ENCODE measurements at regions not wholly inside any gene's neighbourhood (a gene's known extent, or its start where the extent isn't known, plus 50 kb on each side); places are given as distances from the start of the nearest gene placed in this dataset.

DNA sequence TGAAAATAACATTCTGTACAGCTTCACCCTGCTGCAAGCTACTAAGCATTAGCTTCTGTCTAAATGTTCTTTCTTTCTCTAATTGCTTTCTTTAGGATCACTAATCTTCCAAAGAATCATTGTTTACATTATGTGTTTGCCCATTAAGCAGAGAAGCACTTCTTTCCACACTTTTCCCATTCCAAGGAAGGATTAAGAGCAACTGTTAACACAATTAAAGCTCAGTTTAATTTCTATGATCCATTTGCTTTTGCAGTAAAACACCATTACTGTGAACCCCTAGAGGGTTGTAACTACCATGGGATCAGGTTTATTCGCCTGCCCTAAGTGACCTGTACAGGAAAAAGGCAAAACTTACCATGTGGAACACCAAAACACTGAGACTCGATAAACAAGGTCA lies 125.8 kb upstream of the ZNF385D start:
- ChIA-PET POLR2A (no interaction called here), CTCF (no interaction called here)
- WGBS (ENCODE audit: missing lambda C conversion rate) = 3% methylated on average over 2 of the region's 2 CpGs
- no peak for ATAC-seq
- Histone ChIP-seq H3K4me3 (no peak overlapping the region), H3K27ac (no peak overlapping the region), H3K4me1 (no peaks in the 10 kb centered on the region), H3K4me2 (no peak overlapping the region), H3K9me3 (no peaks in the 10 kb centered on the region)
- FAIRE-seq = no peak
- no peak for TF ChIP-seq TP53 (CRISPR knock-in tag; IDR thresholded peaks at IDR 0.05)
- no peak for TF ChIP-seq ESRRA (IDR thresholded peaks at IDR 0.05; ENCODE audit: borderline replicate concordance, low read length)
- TF ChIP-seq HOXB5 (CRISPR knock-in tag; IDR thresholded peaks at IDR 0.05) = no peak
- no peak for TF ChIP-seq EHMT2 (IDR thresholded peaks at IDR 0.05; ENCODE audit: low read depth)
- no peak for TF ChIP-seq RNF2 (IDR thresholded peaks at IDR 0.05; ENCODE audit: borderline replicate concordance, low read depth)
- no peak for TF ChIP-seq JUN (IDR thresholded peaks at IDR 0.05)
- TF ChIP-seq ZC3H11A (IDR thresholded peaks at IDR 0.05) = no peak
- TF ChIP-seq, protein P1, sequence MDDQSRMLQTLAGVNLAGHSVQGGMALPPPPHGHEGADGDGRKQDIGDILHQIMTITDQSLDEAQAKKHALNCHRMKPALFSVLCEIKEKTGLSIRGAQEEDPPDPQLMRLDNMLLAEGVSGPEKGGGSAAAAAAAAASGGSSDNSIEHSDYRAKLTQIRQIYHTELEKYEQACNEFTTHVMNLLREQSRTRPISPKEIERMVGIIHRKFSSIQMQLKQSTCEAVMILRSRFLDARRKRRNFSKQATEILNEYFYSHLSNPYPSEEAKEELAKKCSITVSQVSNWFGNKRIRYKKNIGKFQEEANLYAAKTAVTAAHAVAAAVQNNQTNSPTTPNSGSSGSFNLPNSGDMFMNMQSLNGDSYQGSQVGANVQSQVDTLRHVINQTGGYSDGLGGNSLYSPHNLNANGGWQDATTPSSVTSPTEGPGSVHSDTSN (IDR thresholded peaks at IDR 0.05) = no peak
- no peak for TF ChIP-seq SMC3 (IDR thresholded peaks at IDR 0.05)
- TF ChIP-seq, protein P2, sequence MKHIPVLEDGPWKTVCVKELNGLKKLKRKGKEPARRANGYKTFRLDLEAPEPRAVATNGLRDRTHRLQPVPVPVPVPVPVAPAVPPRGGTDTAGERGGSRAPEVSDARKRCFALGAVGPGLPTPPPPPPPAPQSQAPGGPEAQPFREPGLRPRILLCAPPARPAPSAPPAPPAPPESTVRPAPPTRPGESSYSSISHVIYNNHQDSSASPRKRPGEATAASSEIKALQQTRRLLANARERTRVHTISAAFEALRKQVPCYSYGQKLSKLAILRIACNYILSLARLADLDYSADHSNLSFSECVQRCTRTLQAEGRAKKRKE (CRISPR knock-in tag; IDR thresholded peaks at IDR 0.05; ENCODE audit: low read depth) = no peak
- no peak for TF ChIP-seq RAD21 (conservative IDR thresholded peaks at IDR 0.05 in 1 of 2, IDR thresholded peaks at IDR 0.05 in 1 of 2)
- TF ChIP-seq FOXS1 (CRISPR knock-in tag; IDR thresholded peaks at IDR 0.05) = no peak
- no peak for TF ChIP-seq KDM5A (IDR thresholded peaks at IDR 0.05)
- no peak for TF ChIP-seq MYC (IDR thresholded peaks at IDR 0.05; ENCODE audit: borderline replicate concordance, low read length)
- TF ChIP-seq PHF8 (IDR thresholded peaks at IDR 0.05; ENCODE audit: borderline replicate concordance, low read depth) = no peak
- no peak for TF ChIP-seq NFE2L2 (conservative IDR thresholded peaks at IDR 0.05; ENCODE audit: low read length)
- no peak for TF ChIP-seq EHF (CRISPR knock-in tag; IDR thresholded peaks at IDR 0.05)
- DNase-seq (ENCODE audit: low read depth in 1 of 2, low spot score in 1 of 2) = no peak

DNA sequence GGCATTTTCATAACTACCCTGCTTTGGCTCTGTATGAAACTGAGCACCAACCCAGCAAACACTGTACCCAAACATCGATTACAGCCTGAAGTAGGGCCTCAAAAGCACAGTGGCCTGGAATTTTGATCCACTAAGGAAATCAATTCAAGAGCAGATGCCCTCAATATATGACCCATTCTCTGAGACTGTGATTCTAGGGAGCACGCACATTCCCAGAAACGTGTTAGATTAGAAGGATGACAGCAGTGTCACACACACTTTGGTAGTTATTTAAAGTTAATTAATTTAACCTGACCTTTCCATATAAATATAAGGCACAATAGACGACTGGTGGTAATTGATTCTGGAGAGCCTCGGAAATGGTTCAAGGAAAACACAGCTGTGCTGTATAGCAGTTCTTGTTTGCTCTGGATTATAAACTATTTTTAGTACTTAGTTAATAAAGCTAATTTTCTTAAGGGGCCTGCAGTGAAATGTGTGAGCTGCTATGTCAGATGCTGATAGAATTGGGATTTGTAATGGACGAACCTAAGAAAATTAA lies 126.3 kb upstream of the ZNF385D start:
- Histone ChIP-seq H3K4me3 (no peak overlapping the region), H3K9me3 (no peaks in the 10 kb centered on the region), H3K4me1 (no peaks in the 10 kb centered on the region), H3K27ac (no peak overlapping the region), H3K4me2 (no peak overlapping the region)
- FAIRE-seq (no peak), DNase-seq (ENCODE audit: low read depth in 1 of 2, low spot score in 1 of 2) (no peak), ATAC-seq (no peak)
- CTCF ChIA-PET = no interaction called here
- WGBS (ENCODE audit: missing lambda C conversion rate) = 14% methylated on average over 6 of the region's 6 CpGs
- POLR2A ChIA-PET = no interaction called here
- no peak for TF ChIP-seq EHF (CRISPR knock-in tag; IDR thresholded peaks at IDR 0.05)
- TF ChIP-seq FOSB (CRISPR knock-in tag; IDR thresholded peaks at IDR 0.05) = no peak
- no peak for TF ChIP-seq RAD21 (conservative IDR thresholded peaks at IDR 0.05 in 1 of 2, IDR thresholded peaks at IDR 0.05 in 1 of 2)
- TF ChIP-seq SMC3 (IDR thresholded peaks at IDR 0.05) = no peak
- TF ChIP-seq, protein P3, sequence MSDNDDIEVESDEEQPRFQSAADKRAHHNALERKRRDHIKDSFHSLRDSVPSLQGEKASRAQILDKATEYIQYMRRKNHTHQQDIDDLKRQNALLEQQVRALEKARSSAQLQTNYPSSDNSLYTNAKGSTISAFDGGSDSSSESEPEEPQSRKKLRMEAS (IDR thresholded peaks at IDR 0.05) = no peak
- TF ChIP-seq, protein P4, sequence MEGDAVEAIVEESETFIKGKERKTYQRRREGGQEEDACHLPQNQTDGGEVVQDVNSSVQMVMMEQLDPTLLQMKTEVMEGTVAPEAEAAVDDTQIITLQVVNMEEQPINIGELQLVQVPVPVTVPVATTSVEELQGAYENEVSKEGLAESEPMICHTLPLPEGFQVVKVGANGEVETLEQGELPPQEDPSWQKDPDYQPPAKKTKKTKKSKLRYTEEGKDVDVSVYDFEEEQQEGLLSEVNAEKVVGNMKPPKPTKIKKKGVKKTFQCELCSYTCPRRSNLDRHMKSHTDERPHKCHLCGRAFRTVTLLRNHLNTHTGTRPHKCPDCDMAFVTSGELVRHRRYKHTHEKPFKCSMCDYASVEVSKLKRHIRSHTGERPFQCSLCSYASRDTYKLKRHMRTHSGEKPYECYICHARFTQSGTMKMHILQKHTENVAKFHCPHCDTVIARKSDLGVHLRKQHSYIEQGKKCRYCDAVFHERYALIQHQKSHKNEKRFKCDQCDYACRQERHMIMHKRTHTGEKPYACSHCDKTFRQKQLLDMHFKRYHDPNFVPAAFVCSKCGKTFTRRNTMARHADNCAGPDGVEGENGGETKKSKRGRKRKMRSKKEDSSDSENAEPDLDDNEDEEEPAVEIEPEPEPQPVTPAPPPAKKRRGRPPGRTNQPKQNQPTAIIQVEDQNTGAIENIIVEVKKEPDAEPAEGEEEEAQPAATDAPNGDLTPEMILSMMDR (IDR thresholded peaks at IDR 0.05) = no peak
- TF ChIP-seq NR3C1 (IDR thresholded peaks at IDR 0.05) = no peak
- TF ChIP-seq RNF2 (IDR thresholded peaks at IDR 0.05; ENCODE audit: borderline replicate concordance, low read depth) = no peak
- TF ChIP-seq KDM5A (IDR thresholded peaks at IDR 0.05) = no peak
- no peak for TF ChIP-seq RARB (CRISPR knock-in tag; IDR thresholded peaks at IDR 0.05)
- no peak for TF ChIP-seq CBX2 (IDR thresholded peaks at IDR 0.05; ENCODE audit: borderline replicate concordance, low read depth)
- no peak for TF ChIP-seq FOXS1 (CRISPR knock-in tag; IDR thresholded peaks at IDR 0.05)
- no peak for TF ChIP-seq HDAC2 (IDR thresholded peaks at IDR 0.05)
- TF ChIP-seq HOXB13 (CRISPR knock-in tag; IDR thresholded peaks at IDR 0.05; ENCODE audit: low read depth) = no peak
- no peak for TF ChIP-seq BHLHE40 (IDR thresholded peaks at IDR 0.05; ENCODE audit: low read depth, low read length)
- no peak for TF ChIP-seq ESRRA (IDR thresholded peaks at IDR 0.05; ENCODE audit: borderline replicate concordance, low read length)
- TF ChIP-seq, protein P1 (IDR thresholded peaks at IDR 0.05) = no peak
- TF ChIP-seq NPAS2 (CRISPR knock-in tag; IDR thresholded peaks at IDR 0.05; ENCODE audit: borderline replicate concordance) = no peak
- TF ChIP-seq HOXA7 (CRISPR knock-in tag; IDR thresholded peaks at IDR 0.05) = no peak
- no peak for TF ChIP-seq EHMT2 (IDR thresholded peaks at IDR 0.05; ENCODE audit: low read depth)
